NCI-H345 treated with DMSO at 0.1 percent for 48 hours (cell line): ENCODE measurements at regions not wholly inside any gene's neighbourhood (a gene's known extent, or its start where the extent isn't known, plus 50 kb on each side); places are given as distances from the start of the nearest gene placed in this dataset.
"Not testable (repeated sequence)": the region's sequence is repeated elsewhere in the genome, so short reads cannot be mapped to it uniquely, and the experiment has no call there.

Experiments used
- DNase-seq: peaks from one replicate; lab custom pipeline; 2025; ENCODE audit not compliant: unreplicated experiment; lab: John Stamatoyannopoulos, UW

- DNase-seq: no peak
These were observed 1780.3 kb upstream of the LRRTM1 start for GRCh38 chr2:82084679-82085392.

GRCh38 chr2:82075875-82076274 is 1771.3 kb upstream of the LRRTM1 start:
- no peak for DNase-seq

DNA sequence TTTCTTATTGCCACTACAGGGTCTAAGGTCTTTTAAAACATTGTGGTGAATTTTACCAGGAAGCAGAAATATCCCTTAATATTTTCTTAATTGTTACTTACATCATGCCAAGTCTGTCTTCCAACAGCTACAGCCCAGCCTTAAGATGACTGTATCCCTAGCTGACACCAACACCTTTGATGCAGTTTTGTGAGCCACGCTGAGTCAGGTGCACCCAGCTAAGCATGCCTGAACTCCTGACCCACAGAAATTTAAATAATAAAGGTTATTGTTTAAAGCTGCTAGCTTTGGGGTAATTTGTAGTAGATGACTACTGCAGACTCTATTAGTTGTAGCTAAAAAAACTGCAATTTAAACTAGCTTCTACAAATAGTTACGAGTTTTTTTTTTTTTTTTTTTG is 1757.9 kb upstream of the LRRTM1 start:
- no peak for DNase-seq

- no peak for DNase-seq
These were observed 1751.3 kb upstream of the LRRTM1 start for GRCh38 chr2:82055846-82056245.

GRCh38 chr2:82043867-82044266 is 1739.3 kb upstream of the LRRTM1 start:
- DNase-seq: no peak

DNA sequence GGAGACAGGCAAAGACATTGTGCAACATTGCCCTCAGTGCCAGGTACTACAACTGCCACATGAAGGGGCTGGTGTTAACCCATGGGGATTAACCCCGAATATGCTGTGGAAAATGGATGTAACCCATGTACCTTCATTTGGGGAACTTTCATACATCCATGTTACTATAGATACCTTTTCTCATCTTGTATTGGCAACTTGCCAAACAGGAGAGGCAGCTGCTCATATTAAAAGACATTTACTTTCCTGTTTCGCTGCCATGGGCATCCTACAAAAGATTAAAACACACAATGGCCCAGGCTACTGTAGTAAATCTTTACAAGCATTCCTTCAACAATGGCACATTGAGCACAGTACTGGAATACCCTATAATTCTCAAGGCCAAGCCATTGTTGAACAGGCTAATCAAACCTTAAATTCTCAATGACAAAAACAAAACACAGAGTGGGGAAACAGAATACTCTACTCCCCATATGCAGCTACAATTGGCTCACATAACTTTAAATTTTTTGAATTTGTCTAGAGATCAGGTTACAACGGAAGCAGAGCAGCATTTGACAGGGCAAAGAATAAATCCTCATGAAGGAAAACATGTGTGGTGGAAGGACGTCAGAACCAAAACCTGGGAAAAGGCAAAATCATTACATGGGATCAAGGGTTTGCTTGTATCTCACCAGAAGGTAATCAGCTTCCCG is 1723.5 kb upstream of the LRRTM1 start:
- peak; percentile 76 for DNase-seq

DNA sequence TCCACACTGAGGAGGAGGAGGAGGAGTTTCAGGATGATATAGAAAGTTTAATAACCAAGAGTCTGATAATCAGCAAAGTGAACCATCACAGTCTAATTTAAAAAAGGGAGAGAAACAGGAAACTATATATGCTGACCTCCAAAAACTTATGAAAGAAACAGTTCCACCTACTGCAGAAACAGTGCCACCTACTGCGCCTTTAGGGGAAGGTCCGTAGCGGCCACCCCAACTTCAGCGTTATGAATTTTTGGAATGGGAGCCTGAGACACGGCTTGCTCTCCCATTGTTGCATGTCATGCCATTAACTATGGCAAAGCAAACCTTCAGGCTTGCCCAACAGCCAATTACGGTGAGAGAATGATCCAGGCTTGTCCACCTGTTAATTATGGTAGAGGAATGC is 1719.2 kb upstream of the LRRTM1 start:
- DNase-seq: no peak

GRCh38 chr2:82013641-82014040 is 1709.1 kb upstream of the LRRTM1 start:
- DNase-seq: no peak

DNA sequence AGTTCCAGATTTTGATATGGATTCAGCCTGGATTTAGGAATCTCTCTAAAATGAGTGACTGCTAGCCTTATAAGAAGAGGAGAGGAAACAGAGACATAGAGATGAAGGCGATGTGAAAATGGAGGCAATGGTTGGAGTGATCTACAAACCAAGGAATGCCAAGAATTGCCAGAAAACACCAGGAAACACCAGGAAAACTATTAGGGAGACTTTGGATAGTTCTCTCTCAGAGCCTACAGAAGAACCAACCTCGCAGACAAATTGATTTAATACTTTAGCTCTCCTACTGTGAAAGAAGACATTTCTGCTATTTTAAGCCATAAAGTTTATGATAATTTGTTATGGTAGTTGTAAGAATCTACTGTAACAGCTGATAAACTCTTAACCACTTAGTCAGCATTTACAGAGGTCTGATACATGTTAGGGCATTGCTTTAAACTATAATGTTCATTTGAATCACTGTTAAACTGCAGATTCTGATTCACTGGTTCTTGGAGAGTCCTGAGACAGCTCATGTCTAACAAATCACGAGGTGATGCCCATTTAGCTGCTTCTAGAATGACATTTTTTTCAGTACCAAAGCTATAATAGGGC is 1702.6 kb upstream of the LRRTM1 start:
- no peak for DNase-seq

- not testable (repeated sequence) for DNase-seq
These were observed 1701.3 kb upstream of the LRRTM1 start for GRCh38 chr2:82005889-82006288.

- DNase-seq: no peak
These were observed 1697.1 kb upstream of the LRRTM1 start for GRCh38 chr2:82001614-82002013.

DNA sequence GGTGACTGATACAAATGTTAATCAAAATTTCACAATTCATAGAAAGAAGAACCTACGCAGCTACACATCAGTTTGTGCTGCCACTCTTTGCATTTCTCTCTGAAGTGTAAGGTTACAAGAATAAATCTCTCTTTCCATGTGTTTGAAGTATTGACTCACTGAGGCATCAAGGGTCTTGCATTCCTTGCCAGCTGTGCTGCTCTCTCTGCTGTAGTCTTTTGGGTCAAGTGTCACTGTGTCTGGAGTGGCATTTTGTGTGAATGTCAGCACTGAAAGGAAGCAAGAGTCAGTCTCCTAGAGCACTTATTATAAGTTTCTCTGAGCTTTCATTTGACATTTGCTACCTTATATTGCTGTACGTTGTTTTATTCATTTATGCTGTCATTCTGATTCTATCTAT is 1696.1 kb upstream of the LRRTM1 start:
- no peak for DNase-seq

GRCh38 chr2:81996332-81996731 is 1691.8 kb upstream of the LRRTM1 start:
- DNase-seq: no peak

- no peak for DNase-seq
These were observed 1686.7 kb upstream of the LRRTM1 start for GRCh38 chr2:81991282-81991681.

DNA sequence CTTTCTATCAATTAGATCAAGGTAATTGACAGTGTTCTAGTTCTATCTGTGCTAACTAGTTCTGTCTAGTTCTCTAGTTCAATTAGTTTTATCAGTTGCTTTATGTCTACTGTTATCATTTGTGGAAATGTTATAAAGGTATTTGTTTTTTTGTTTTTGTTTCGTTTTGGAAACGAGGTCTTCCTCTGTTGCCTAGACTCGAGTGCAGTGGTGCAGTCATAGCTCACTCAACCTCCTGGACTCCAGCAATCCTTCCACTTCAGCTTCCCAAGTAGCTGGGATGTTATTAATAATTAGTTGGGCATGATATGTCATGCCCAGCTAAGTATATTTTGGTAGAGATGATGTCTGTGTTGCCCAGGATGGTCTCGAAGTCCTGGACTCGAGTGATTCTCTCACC is 1682.8 kb upstream of the LRRTM1 start:
- DNase-seq: no peak

DNA sequence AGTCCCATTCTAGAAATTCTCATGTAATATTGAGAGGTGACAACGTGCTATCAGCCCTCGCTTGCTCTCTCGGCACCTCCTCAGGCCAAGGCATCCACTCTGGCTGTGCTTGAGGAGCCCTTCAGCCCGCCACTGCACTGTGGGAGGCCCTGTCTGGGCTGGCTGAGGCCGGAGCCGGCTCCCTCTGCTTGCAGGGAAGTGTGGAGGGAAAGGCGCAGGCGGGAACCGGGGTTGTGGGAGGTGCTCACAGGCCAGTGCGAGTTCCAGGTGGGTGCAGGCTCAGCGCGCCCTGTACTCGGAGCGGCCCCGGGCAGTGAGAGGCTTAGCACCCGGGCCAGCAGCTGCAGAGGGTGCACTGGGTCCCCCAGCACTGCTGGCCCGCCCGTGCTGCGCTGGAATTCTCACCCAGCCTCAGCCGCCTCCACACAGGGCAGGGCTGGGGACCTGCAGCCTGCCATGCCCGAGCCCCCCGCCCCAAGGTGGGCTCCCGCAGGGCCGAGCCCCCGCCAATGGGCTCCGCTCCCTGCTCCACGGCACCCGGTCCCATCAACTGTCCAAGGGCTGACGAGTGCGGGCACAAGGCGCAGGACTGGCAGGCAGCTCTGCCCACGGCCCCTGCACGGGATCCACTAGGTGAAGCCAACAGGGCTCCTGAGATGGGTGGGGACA is 1680.6 kb upstream of the LRRTM1 start:
- no peak for DNase-seq

DNA sequence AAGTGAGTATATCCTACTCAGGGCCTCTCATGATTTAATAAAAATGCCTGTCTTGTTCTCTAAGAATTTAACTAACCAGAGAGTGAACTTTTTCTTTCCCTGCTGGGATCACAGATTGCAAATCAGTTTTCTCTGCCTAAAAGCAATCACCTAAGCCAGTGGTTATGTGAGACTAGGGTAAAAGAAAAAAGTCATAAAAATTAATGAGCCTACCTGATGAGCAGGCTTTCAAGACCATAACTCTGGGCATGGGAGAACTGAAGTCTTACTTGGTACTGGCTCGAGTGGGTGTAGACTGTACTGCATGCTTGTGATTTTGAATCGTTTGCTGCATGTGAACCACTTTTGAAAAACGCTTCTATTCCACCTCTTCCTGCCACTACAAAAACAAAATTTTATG is 1677.0 kb upstream of the LRRTM1 start:
- DNase-seq: no peak

DNA sequence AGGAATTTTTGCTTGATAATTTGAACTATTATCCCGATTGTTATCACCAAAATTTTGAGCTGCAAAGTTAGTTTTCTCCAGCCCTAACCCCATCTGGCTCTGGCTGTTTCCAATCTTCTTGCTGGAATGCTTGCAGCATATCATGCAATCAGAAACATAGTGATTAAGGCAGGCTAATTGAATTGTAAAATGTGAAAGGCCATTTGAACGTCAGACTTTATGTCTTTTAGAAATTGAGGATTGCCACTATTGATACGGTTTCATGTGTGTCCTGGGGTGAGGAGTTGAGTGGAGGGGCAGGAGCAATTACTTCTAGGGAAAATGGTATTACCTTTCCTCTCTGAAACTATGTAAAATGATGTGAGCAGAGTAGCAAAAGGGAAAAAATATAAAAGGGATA is 1674.5 kb upstream of the LRRTM1 start:
- DNase-seq: no peak

DNA sequence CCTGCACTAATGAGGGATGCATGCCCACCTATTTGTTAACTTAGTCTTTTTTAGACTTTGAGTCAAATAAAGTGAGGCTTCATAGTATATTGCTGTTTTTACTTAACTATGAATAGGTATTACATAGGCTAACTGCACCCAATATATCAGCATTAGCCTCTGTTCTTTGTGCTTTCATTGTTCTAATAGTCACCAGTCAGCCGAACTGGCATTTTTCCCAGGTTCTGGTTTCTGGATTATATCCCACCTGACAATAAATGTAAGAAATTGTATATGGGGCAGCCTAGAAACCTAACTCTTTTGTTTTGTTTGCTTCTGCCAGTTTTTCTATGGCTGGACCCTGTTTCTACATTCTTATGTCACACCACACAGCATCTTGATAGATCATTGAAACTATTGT is 1672.4 kb upstream of the LRRTM1 start:
- DNase-seq: no peak

DNA sequence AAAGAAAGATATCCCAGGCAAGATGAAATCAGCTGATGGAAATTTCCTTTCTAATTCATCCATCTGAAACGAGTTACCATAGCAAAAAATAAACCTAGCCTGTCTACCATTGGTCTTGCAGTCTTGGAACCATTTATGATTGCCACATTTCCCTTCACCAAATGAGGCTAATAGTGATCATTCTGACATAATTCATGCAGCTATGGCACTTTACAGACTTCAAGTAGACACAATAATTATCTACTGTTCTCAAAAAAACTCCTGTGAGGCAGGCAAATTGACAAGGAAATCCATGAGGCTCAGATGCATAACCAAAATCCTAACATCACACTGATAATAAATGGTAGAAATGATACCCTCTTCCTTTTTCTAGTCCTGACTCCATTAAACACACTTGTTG is 1669.7 kb upstream of the LRRTM1 start:
- no peak for DNase-seq

DNA sequence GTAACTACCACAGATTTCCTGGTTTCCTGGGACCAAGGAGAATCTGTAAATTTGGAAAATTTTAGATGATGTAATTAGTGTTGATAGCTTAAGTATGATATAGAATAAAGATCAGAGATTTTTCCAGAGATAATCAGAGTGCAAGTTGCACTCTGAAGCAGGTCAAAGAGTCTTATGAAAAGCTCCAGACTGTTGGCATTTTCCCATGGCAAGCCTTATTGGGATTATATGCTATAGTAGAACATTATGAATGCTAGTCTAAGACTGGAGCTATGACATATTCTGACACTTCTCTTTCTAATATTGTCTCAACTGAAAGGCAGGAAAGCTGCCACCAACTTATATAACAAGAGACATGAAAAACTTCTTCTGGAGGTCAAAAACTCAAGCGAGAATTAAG is 1638.3 kb upstream of the LRRTM1 start:
- no peak for DNase-seq

DNA sequence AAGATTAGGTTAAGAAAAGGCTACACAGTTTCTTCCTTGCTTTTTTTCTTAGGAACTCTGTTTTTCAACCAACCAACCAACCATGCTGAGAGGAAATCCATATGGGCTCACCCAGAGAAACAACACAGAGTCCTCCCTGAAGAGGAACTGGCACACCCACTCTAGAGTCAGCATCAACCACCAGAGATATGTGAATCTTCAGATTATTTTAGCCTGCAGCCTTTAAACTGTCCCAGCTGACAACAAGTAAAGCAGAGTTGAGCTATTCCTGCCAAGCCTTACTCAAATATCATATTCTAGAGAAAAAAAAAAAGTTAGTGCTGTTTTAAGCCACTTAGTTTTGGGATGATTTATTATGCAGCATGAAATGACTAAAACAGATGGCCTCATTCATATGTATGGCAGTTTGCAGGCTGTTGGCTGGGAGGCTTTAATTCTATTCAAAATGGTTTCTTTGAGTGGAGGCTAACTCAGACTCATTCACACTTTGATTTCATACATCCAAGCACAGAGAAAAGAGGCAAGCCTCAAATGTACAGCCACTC is 1637.7 kb upstream of the LRRTM1 start:
- DNase-seq: no peak
